ENCODE measurements at regions not wholly inside any gene's neighbourhood (a gene's known extent, or its start where the extent isn't known, plus 50 kb on each side); places are given as distances from the start of the nearest gene placed in this dataset.

DNA sequence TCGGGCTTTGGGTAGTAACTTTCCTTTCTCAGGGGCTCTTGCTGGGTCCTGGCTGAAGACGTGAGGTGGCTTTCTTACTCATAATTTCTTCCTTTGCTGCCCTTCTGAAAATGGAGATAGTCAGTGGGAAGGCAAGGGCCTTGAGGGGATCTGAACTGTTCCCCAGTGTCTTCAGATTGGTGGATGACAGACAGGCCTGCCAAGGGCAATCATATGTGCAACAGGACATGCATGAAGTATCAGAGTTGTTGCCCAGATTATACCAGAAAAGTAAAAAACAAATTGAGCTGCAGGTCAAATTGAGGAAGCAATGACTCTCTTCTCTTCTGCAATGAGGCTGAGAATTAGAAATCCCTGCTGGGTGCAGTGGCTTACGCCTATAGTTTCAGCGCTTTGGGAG is 71.6 kb upstream of the PAX1 start:
- Histone ChIP-seq H3F3A (ENCODE audit: low read depth) (no peaks in the 10 kb centered on the region), H3K4me2 (no peak overlapping the region), H3K36me3 (no peaks in the 10 kb centered on the region), H3K27me3 (peaks cover 11% of the 10 kb centered on the region), H3K9me3 (ENCODE audit: low read depth) (no peaks in the 10 kb centered on the region), H2AFZ (replicated peaks) (no peak overlapping the region), H3K4me3 (no peak overlapping the region), H3K9ac (no peak overlapping the region), H4K20me1 (ENCODE audit: low read depth) (no peaks in the 10 kb centered on the region), H3K79me2 (ENCODE audit: low read depth) (no peaks in the 10 kb centered on the region), H3K27ac (no peak overlapping the region), H3K4me1 (no peaks in the 10 kb centered on the region)
- Mint-ChIP-seq H3K36me3 (no peaks in the 10 kb centered on the region), H3K27me3 (ENCODE audit: insufficient read depth, low read depth) (no peaks in the 10 kb centered on the region), H3K27ac (no peak overlapping the region), H3K9me3 (no peaks in the 10 kb centered on the region), H3K4me3 (no peak overlapping the region), H3K4me1 (no peaks in the 10 kb centered on the region)
- TF ChIP-seq EZH2 (IDR thresholded peaks at IDR 0.05) (no peak), EZH2phosphoT487 (IDR thresholded peaks at IDR 0.05) (no peak)
- TF ChIP-seq, protein P1, sequence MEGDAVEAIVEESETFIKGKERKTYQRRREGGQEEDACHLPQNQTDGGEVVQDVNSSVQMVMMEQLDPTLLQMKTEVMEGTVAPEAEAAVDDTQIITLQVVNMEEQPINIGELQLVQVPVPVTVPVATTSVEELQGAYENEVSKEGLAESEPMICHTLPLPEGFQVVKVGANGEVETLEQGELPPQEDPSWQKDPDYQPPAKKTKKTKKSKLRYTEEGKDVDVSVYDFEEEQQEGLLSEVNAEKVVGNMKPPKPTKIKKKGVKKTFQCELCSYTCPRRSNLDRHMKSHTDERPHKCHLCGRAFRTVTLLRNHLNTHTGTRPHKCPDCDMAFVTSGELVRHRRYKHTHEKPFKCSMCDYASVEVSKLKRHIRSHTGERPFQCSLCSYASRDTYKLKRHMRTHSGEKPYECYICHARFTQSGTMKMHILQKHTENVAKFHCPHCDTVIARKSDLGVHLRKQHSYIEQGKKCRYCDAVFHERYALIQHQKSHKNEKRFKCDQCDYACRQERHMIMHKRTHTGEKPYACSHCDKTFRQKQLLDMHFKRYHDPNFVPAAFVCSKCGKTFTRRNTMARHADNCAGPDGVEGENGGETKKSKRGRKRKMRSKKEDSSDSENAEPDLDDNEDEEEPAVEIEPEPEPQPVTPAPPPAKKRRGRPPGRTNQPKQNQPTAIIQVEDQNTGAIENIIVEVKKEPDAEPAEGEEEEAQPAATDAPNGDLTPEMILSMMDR (IDR thresholded peaks at IDR 0.05), result no peak
- no peak for DNase-seq (ENCODE audit: low spot score)

DNA sequence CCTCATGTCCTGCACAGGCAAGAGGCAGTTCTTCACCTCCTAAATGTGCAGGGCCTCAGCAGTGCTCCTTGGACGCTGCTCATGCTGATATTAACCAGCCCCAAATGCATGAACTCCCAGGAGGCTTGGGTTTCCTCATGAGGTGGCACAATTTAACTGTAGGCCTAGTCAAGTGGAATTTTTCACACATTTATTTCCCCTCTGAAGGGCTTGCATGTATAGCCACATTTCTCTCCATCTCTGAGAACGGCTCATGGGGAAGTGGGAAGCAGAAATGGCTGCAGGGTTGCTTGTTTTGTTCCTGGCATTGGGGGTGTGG is 72.8 kb upstream of the PAX1 start:
- no peak for TF ChIP-seq EZH2phosphoT487 (IDR thresholded peaks at IDR 0.05)
- no peak for TF ChIP-seq EZH2 (IDR thresholded peaks at IDR 0.05)
- TF ChIP-seq, protein P1 (IDR thresholded peaks at IDR 0.05), result no peak
- H3K9me3 ChIP-seq (ENCODE audit: low read depth), result no peaks in the 10 kb centered on the region
- no peak overlapping the region for H3K4me3 ChIP-seq
- no peaks in the 10 kb centered on the region for H3K36me3 ChIP-seq
- H3K27me3 ChIP-seq, result peaks cover 13% of the 10 kb centered on the region
- H3K9ac ChIP-seq, result no peak overlapping the region
- H3K4me1 Mint-ChIP-seq, result no peaks in the 10 kb centered on the region
- H3K36me3 Mint-ChIP-seq, result no peaks in the 10 kb centered on the region
- H3K4me1 ChIP-seq, result no peaks in the 10 kb centered on the region
- no peak overlapping the region for H3K4me3 Mint-ChIP-seq
- no peaks in the 10 kb centered on the region for H4K20me1 ChIP-seq (ENCODE audit: low read depth)
- no peaks in the 10 kb centered on the region for H3F3A ChIP-seq (ENCODE audit: low read depth)
- H2AFZ ChIP-seq (replicated peaks), result no peak overlapping the region
- no peaks in the 10 kb centered on the region for H3K9me3 Mint-ChIP-seq
- no peak overlapping the region for H3K4me2 ChIP-seq
- H3K27ac Mint-ChIP-seq, result no peak overlapping the region
- no peaks in the 10 kb centered on the region for H3K27me3 Mint-ChIP-seq (ENCODE audit: insufficient read depth, low read depth)
- H3K79me2 ChIP-seq (ENCODE audit: low read depth), result no peaks in the 10 kb centered on the region
- DNase-seq (ENCODE audit: low spot score), result no peak
- H3K27ac ChIP-seq, result no peak overlapping the region

DNA sequence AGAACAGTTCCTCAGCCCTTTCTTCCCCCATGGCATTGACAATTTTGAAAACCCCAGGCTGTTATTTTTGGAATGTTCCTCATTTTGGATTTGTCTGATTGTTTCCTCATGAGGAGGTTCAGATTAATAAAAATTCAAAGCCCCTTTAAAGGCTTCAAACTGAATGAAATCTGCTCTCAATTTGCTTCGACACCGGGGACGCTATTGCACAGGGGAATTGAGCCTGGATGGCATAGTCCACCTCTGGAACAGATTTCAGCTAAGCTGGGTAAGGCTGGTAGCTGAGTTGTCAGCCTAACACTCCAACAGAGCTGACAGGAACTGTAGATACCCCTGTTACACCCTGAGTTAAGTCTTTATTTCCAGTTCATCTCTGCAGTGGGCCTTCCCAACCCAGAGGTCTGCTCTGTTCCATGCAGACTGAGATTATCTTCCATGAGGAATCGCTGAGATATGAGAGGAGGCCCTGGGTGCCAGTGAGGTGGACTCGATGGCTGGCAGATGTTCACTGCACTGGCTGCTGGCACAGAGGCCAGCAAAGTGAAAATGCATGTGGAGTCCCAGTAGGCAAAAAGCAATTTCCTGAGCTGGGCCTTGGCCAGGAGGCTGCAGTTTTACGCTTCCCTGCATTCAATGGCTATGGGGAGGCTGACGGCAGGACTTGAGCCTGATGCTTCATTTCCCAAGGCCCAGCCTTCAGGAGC is 73.3 kb upstream of the PAX1 start:
- no peak overlapping the region for H3K27ac ChIP-seq
- Mint-ChIP-seq H3K4me1 (no peaks in the 10 kb centered on the region), H3K4me3 (no peak overlapping the region), H3K27ac (no peak overlapping the region), H3K27me3 (ENCODE audit: insufficient read depth, low read depth) (no peaks in the 10 kb centered on the region), H3K36me3 (no peaks in the 10 kb centered on the region), H3K9me3 (no peaks in the 10 kb centered on the region)
- no peaks in the 10 kb centered on the region for H3K4me1 ChIP-seq
- H3K4me2 ChIP-seq, result no peak overlapping the region
- no peak overlapping the region for H2AFZ ChIP-seq (replicated peaks)
- H3K9me3 ChIP-seq (ENCODE audit: low read depth), result no peaks in the 10 kb centered on the region
- H3K4me3 ChIP-seq, result no peak overlapping the region
- H3K79me2 ChIP-seq (ENCODE audit: low read depth), result no peaks in the 10 kb centered on the region
- DNase-seq (ENCODE audit: low spot score), result no peak
- no peaks in the 10 kb centered on the region for H4K20me1 ChIP-seq (ENCODE audit: low read depth)
- no peaks in the 10 kb centered on the region for H3K36me3 ChIP-seq
- TF ChIP-seq EZH2phosphoT487 (IDR thresholded peaks at IDR 0.05), result no peak
- TF ChIP-seq, protein P1 (IDR thresholded peaks at IDR 0.05), result peak; percentile 20
- H3F3A ChIP-seq (ENCODE audit: low read depth), result no peaks in the 10 kb centered on the region
- no peak overlapping the region for H3K9ac ChIP-seq
- H3K27me3 ChIP-seq, result peaks cover 17% of the 10 kb centered on the region
